SK-N-SH (cell line): ENCODE measurements at regions not wholly inside any gene's neighbourhood (a gene's known extent, or its start where the extent isn't known, plus 50 kb on each side); places are given as distances from the start of the nearest gene placed in this dataset.

Experiments
- CTCF ChIP-seq: fragments of 200-600 bp; sonication (generic); IDR thresholded peaks from 2 replicates; pipeline ENCODE4 v1.6.1; 2017; ENCODE audit warnings: antibody characterized with exemption, mild to moderate bottlenecking, moderate library complexity
- FOXM1 ChIP-seq: IDR thresholded peaks from 2 replicates; pipeline ENCODE4 v1.4.0; 2012; ENCODE audit warnings: low read depth, mild to moderate bottlenecking
- GABPA ChIP-seq: IDR thresholded peaks from 2 replicates; pipeline ENCODE4 v1.4.0; 2012; ENCODE audit warnings: low read depth, mild to moderate bottlenecking
- MXI1 ChIP-seq: IDR thresholded peaks from 2 replicates; pipeline ENCODE4 v1.6.1; 2012; ENCODE audit warnings: mild to moderate bottlenecking, low read depth, low read length, improper control_type of control experiment
- POLR2AphosphoS5 ChIP-seq: IDR thresholded peaks from 2 replicates; pipeline ENCODE4 v1.6.1; 2012; ENCODE audit warnings: low read depth, low read length
- RCOR1 ChIP-seq: fragments of 150-350 bp; IDR thresholded peaks from 2 replicates; pipeline ENCODE4 v1.6.1; 2017; ENCODE audit warnings: antibody characterized with exemption, low read length
- RXRA ChIP-seq: IDR thresholded peaks from 2 replicates; pipeline ENCODE4 v1.4.0; 2012; ENCODE audit warnings: low read depth, mild to moderate bottlenecking, borderline replicate concordance
- SIN3A ChIP-seq: IDR thresholded peaks from 2 replicates; pipeline ENCODE4 v1.6.1; 2012; ENCODE audit warnings: low read depth, mild to moderate bottlenecking, low read length, moderate library complexity, borderline replicate concordance
- TAF1 ChIP-seq: IDR thresholded peaks from 2 replicates; pipeline ENCODE4 v1.6.1; 2012; ENCODE audit warnings: low read depth, mild to moderate bottlenecking, low read length, moderate library complexity, borderline replicate concordance
- USF2 ChIP-seq: fragments of 150-350 bp; IDR thresholded peaks from 2 replicates; pipeline ENCODE4 v1.6.1; 2017; ENCODE audit warnings: antibody characterized with exemption, low read length, low read depth, borderline replicate concordance

GRCh38 chr2:22616031-22616430 lies 768.9 kb upstream of the KLHL29 start:
- TF ChIP-seq CTCF (no peak), TAF1 (no peak), USF2 (no peak), POLR2AphosphoS5 (no peak), SIN3A (no peak), FOXM1 (no peak), RCOR1 (no peak), MXI1 (no peak), GABPA (no peak), RXRA (no peak)
